ENCODE measurements at regions not wholly inside any gene's neighbourhood (a gene's known extent, or its start where the extent isn't known, plus 50 kb on each side); places are given as distances from the start of the nearest gene placed in this dataset.

- Mint-ChIP-seq H3K27ac (no peak overlapping the region), H3K9me3 (peaks cover 18% of the 10 kb centered on the region), H3K4me3 (no peak overlapping the region), H3K27me3 (no peaks in the 10 kb centered on the region), H3K36me3 (ENCODE audit: low read depth) (no peaks in the 10 kb centered on the region), H3K4me1 (ENCODE audit: low read depth) (peaks cover 1% of the 10 kb centered on the region)
- intact Hi-C loops (cut with micrococcal nuclease): no loop called here
These were observed 236.2 kb upstream of the THBS1 start for GRCh38 chr15:39344662-39345141.

DNA sequence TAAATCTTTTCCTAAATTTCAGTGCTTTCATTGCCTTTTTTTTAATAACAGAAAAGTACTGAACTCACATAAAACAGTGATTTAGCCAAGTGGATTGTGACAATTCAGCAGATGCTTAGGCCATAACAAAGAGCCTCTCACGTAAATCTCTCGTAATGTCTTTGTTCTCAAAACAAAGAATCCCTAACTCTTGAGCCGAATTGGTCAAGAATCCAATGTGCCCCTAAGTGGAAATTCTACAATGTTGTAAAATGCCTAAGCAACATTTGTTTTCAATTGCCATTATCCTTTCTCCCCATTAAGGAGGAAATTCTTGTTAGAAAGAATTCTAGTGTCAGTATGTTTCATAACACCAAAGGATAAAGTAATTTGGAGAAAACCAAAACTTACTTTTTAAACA lies 235.7 kb upstream of the THBS1 start:
- Mint-ChIP-seq H3K4me1 (ENCODE audit: low read depth) (no peaks in the 10 kb centered on the region), H3K36me3 (ENCODE audit: low read depth) (no peaks in the 10 kb centered on the region), H3K9me3 (peaks cover 18% of the 10 kb centered on the region), H3K27ac (no peak overlapping the region), H3K4me3 (no peak overlapping the region), H3K27me3 (no peaks in the 10 kb centered on the region)
- intact Hi-C loops (cut with micrococcal nuclease): no loop called here

DNA sequence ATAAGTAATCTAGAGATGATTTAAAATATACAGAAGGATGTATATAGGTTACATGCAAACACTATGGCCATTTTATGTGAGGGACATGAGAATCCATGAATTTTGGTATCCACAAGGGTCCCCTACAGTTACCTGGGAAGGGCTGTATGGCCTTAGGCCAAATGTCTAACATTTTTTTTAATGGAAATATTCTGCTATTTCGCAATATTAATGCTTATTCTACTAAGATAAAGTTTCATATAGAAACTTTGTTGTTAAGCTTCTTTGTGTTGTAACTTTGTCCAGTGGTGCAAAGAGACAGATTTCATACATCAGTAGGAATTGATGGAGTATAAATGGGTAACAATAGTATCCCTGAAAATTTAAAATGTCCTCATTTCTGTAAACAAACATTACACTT lies 233.4 kb upstream of the THBS1 start:
- Mint-ChIP-seq H3K27ac (no peak overlapping the region), H3K4me1 (ENCODE audit: low read depth) (no peaks in the 10 kb centered on the region), H3K4me3 (no peak overlapping the region), H3K27me3 (no peaks in the 10 kb centered on the region), H3K36me3 (ENCODE audit: low read depth) (no peaks in the 10 kb centered on the region), H3K9me3 (peaks cover 8% of the 10 kb centered on the region)
- intact Hi-C loops (cut with micrococcal nuclease): no loop called here

DNA sequence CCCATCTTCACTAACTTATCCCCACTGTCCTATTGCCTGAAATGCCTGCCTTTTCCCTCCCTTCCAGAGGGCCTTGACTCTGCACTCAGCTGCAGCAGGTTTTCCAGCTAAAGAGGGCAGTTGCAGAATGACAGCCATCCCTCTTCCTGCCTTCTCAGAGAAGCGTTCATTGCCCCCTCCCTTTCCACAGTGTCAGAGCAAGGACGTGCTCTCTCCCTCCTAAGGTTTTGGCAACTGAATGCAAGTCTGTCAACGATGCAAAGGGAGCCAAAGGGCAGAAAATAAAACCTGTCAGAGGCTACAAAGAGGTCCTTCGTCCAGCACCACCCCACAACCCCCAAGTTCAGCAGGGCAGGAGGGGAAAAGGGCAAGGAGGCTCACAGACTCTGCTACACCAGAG lies 230.1 kb upstream of the THBS1 start:
- Mint-ChIP-seq H3K27ac (no peak overlapping the region), H3K9me3 (no peaks in the 10 kb centered on the region), H3K36me3 (ENCODE audit: low read depth) (no peaks in the 10 kb centered on the region), H3K27me3 (no peaks in the 10 kb centered on the region), H3K4me1 (ENCODE audit: low read depth) (no peaks in the 10 kb centered on the region), H3K4me3 (no peak overlapping the region)
- intact Hi-C loops (cut with micrococcal nuclease): no loop called here

- Mint-ChIP-seq H3K4me1 (ENCODE audit: low read depth) (peaks cover 8% of the 10 kb centered on the region), H3K27ac (no peak overlapping the region), H3K36me3 (ENCODE audit: low read depth) (no peaks in the 10 kb centered on the region)
These were observed 226.7 kb upstream of the THBS1 start for GRCh38 chr15:39354189-39354588.

DNA sequence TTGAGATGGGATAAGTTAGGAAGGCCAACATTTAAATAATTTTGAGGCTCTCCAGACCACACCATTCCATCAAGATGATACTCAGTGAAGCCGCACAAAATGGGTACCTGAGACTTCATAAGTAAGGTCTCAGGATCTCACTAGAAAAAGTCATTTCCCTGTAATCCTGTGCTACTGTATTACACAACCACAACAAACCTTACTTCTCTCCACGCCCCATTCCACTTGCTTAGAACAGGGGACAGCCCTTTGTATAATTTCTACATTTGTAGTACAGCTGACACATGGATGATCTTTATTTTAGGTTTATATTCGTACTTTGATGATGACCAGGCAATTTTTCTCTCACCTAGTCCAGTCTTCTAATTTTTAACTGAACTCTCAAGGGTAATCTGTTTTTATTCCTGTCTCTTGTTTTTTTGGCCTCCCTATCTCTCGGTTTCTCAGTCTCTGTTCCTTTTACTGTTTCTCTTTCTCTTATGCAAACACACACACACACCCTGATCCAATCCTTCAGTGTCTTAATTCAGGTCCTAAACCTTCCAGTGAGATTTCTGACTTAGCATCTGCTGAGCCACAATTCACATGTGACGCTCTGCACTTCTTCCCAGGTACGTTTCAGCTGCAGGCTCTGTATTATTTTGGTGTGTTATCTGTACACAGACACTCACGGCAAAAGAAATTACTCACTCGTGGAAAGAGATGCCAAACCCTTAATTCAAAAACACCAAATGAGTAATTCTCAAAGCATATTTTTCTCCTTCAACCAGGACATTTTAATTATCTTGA lies 223.2 kb upstream of the THBS1 start:
- Mint-ChIP-seq H3K27ac (no peak overlapping the region), H3K4me3 (no peak overlapping the region), H3K9me3 (no peaks in the 10 kb centered on the region), H3K27me3 (no peaks in the 10 kb centered on the region), H3K36me3 (ENCODE audit: low read depth) (no peaks in the 10 kb centered on the region), H3K4me1 (ENCODE audit: low read depth) (peaks cover 17% of the 10 kb centered on the region)
- intact Hi-C loops (cut with micrococcal nuclease): no loop called here

More at GRCh38 chr15:39354189-39354588, 226.7 kb upstream of the THBS1 start:
- no peaks in the 10 kb centered on the region for H3K27me3 Mint-ChIP-seq
- intact Hi-C loops (cut with micrococcal nuclease): loop anchor here (1.0 kb wide), 1 partner anchor 226 kb away; no protein-coding TSS in a partner anchor
- H3K9me3 Mint-ChIP-seq: no peaks in the 10 kb centered on the region
- H3K4me3 Mint-ChIP-seq: no peak overlapping the region

GRCh38 chr15:39358441-39359041 lies 222.3 kb upstream of the THBS1 start:
- Mint-ChIP-seq H3K4me3 (no peak overlapping the region), H3K4me1 (ENCODE audit: low read depth) (peaks cover 17% of the 10 kb centered on the region), H3K27ac (no peak overlapping the region), H3K27me3 (no peaks in the 10 kb centered on the region), H3K9me3 (no peaks in the 10 kb centered on the region), H3K36me3 (ENCODE audit: low read depth) (no peaks in the 10 kb centered on the region)
- intact Hi-C loops (cut with micrococcal nuclease): no loop called here

- Mint-ChIP-seq H3K27me3 (no peaks in the 10 kb centered on the region), H3K4me3 (no peak overlapping the region)
- intact Hi-C loops (cut with micrococcal nuclease): no loop called here
These were observed 221.1 kb upstream of the THBS1 start for GRCh38 chr15:39359771-39360170.

GRCh38 chr15:39360452-39360851 lies 220.4 kb upstream of the THBS1 start:
- Mint-ChIP-seq H3K9me3 (no peaks in the 10 kb centered on the region), H3K36me3 (ENCODE audit: low read depth) (no peaks in the 10 kb centered on the region), H3K4me1 (ENCODE audit: low read depth) (peaks cover 17% of the 10 kb centered on the region), H3K27me3 (no peaks in the 10 kb centered on the region), H3K4me3 (no peak overlapping the region), H3K27ac (no peak overlapping the region)
- intact Hi-C loops (cut with micrococcal nuclease): no loop called here

More at GRCh38 chr15:39359771-39360170, 221.1 kb upstream of the THBS1 start:
- H3K4me1 Mint-ChIP-seq (ENCODE audit: low read depth): peaks cover 17% of the 10 kb centered on the region
- H3K36me3 Mint-ChIP-seq (ENCODE audit: low read depth): no peaks in the 10 kb centered on the region
- no peak overlapping the region for H3K27ac Mint-ChIP-seq
- H3K9me3 Mint-ChIP-seq: no peaks in the 10 kb centered on the region

DNA sequence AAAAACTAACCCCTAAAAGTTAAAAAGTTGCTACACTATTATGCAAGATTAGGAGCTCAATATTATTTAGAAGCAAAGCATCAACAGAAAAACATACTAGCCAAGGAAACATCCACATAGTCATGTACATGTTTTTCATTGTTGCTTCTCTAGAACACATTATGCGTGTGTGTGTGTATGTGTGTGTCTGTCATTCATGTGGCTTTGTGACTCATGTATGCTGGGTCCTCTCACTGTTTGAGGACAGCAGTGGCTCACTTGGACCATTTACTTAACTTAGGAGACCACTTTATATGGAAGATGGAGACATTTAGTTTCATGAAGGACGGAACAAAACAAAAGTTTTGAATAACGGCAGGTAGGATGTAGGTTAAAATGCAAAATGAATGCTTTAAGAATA lies 219.4 kb upstream of the THBS1 start:
- H3K27ac Mint-ChIP-seq: no peak overlapping the region
- no peaks in the 10 kb centered on the region for H3K27me3 Mint-ChIP-seq
- no peaks in the 10 kb centered on the region for H3K9me3 Mint-ChIP-seq
- no peaks in the 10 kb centered on the region for H3K36me3 Mint-ChIP-seq (ENCODE audit: low read depth)
- H3K4me1 Mint-ChIP-seq (ENCODE audit: low read depth): peaks cover 17% of the 10 kb centered on the region
- H3K4me3 Mint-ChIP-seq: no peak overlapping the region
- intact Hi-C loops (cut with micrococcal nuclease): no loop called here

- Mint-ChIP-seq H3K4me3 (no peak overlapping the region), H3K36me3 (ENCODE audit: low read depth) (no peaks in the 10 kb centered on the region), H3K4me1 (ENCODE audit: low read depth) (peaks cover 12% of the 10 kb centered on the region), H3K27ac (no peak overlapping the region), H3K27me3 (no peaks in the 10 kb centered on the region), H3K9me3 (no peaks in the 10 kb centered on the region)
- intact Hi-C loops (cut with micrococcal nuclease): no loop called here
These were observed 217.9 kb upstream of the THBS1 start for GRCh38 chr15:39362821-39363561.

DNA sequence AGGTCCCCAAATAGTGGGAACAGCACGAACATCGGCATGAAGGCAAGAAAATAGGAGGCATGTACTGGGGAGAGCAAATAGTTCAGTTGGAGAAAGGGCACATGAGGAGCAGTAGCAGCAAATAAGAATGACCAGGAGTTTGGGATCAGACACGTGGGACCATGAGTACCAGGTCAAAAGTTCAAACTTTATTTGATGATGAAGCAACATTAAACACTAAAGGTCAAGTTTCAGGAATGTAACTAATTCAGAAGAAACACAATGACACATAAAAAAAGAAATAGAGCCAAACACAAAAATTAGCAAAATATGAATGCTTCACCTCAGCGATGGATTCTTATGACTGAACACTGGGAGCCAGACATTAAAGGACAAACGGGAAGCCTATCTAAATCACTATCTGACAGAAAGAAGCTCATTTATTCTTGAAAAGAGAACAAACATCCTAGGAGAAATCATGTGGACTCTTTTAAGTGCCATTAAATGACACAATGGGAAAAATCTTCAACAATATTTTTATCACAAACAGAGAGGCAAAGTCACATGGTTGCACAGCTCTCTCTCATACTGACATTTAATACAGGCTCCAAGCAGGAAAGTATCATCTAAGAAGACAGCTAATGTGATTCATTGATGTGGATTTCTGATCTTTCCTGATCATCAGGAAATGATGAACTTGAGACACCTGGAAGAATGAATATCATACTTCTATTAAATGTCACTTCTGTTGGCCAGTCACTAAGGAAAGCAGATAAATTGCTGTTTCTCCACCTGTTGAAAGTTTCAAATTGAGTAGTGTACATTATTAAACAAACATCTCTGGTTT lies 216.9 kb upstream of the THBS1 start:
- Mint-ChIP-seq H3K4me3 (no peak overlapping the region), H3K9me3 (peaks cover 7% of the 10 kb centered on the region), H3K36me3 (ENCODE audit: low read depth) (no peaks in the 10 kb centered on the region), H3K27me3 (no peaks in the 10 kb centered on the region), H3K27ac (no peak overlapping the region), H3K4me1 (ENCODE audit: low read depth) (peaks cover 11% of the 10 kb centered on the region)
- intact Hi-C loops (cut with micrococcal nuclease): no loop called here

- H3K4me3 Mint-ChIP-seq: no peak overlapping the region
- H3K9me3 Mint-ChIP-seq: peaks cover 15% of the 10 kb centered on the region
- H3K36me3 Mint-ChIP-seq (ENCODE audit: low read depth): no peaks in the 10 kb centered on the region
- no peak overlapping the region for H3K27ac Mint-ChIP-seq
- peaks cover 4% of the 10 kb centered on the region for H3K4me1 Mint-ChIP-seq (ENCODE audit: low read depth)
- no peaks in the 10 kb centered on the region for H3K27me3 Mint-ChIP-seq
- intact Hi-C loops (cut with micrococcal nuclease): no loop called here
These were observed 216.2 kb upstream of the THBS1 start for GRCh38 chr15:39364721-39365120.

All from dendritic cell treated with granulocyte-macrophage colony-stimulating factor and Interleukin-4, amounts not matched to agents 40 ng/mL and 50 ng/mL, for 4 days (primary cell).